ENCODE measurements at regions not wholly inside any gene's neighbourhood (a gene's known extent, or its start where the extent isn't known, plus 50 kb on each side); places are given as distances from the start of the nearest gene placed in this dataset.

- CTCF ChIA-PET = interaction anchor here (0.6 kb wide), 1 partner anchor 1246 kb away, joined by 4 read pairs; no protein-coding TSS in a partner anchor
- H3K4me3 ChIP-seq (ENCODE audit: low read depth in 2 of 2, low read length in 2 of 2) = no peak overlapping the region
These were observed 451.0 kb upstream of the MAN1A1 start for GRCh38 chr6:119800526-119800925.

DNA sequence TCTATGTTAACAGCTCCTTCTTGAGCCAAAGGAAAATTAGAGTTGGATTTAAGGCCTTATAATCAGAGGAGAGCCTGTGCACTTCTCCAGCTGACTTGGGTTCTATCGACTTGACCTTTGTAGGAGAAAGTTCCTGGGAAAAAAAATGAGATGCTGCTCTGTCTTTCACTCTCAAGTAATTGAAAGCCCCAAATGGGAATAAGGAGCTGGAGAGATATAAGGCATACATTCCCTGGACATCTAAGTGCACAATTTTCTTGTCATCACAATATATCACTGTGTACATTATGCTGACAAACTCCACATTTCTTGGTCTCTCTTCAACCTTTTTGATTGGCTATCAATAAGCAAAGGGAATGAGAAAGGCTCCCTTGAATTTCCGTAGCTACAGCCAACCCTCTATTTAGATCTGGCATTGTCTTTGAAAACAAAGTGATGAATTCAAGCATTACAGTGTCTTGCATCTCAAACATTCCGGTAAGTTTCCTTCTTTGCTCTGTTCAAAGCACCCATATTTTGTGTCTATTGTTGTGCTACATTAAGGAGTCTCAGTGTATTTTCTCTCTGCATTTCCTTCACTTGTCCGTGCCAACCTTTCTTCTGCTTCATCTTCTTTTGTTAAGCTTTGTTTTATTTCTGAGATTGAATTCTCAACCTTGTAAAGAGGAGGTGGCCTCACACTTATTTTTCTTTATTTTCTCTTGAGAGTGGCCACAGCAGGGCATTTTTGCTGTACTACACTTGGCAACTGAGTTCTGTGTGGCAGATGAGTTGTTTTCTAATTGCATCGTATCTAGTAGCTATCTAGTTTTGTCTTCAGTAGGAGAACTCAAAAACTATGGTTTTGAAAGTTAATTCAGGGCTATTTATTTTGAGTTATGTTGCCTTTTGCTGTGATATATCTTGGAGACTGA lies 450.3 kb upstream of the MAN1A1 start:
- no TSS peak for BruUV-seq (replicated peaks)
- ATAC-seq (no peak), DNase-seq (ENCODE audit: low read depth, low spot score) (no peak)
- H3K27me3 ChIP-seq (ENCODE audit: control insufficient read depth, insufficient read depth, low read length) = no peaks in the 10 kb centered on the region
- no peaks in the 10 kb centered on the region for H3K36me3 ChIP-seq (ENCODE audit: control insufficient read depth, insufficient read depth, low read length)
- H3K4me3 ChIP-seq (ENCODE audit: low read depth in 2 of 2, low read length in 2 of 2) = no peak overlapping the region
- no peaks in the 10 kb centered on the region for H3K9me3 ChIP-seq (ENCODE audit: control insufficient read depth, insufficient read depth, low read depth, low read length)
- no peak overlapping the region for H3K27ac ChIP-seq (ENCODE audit: low read length)
- intact Hi-C loops (cut with micrococcal nuclease; ENCODE audit: unreplicated experiment) = no loop called here
- in situ Hi-C loops (cut with HindIII; ENCODE audit: low pct_unique_long_range_greater_than_20kb, low sequenced_read_pairs) = no loop called here
- H3K4me1 ChIP-seq (ENCODE audit: control insufficient read depth, insufficient read depth, low read length) = no peaks in the 10 kb centered on the region
- TF ChIP-seq POLR2AphosphoS5 (IDR thresholded peaks at IDR 0.05; ENCODE audit: low read depth, low read length) = no peak
- TF ChIP-seq TCF7L2 (IDR thresholded peaks at IDR 0.05; ENCODE audit: low read depth, low read length) = no peak
- TF ChIP-seq CTCF (IDR thresholded peaks at IDR 0.05) = no peak
- TF ChIP-seq, protein P1, sequence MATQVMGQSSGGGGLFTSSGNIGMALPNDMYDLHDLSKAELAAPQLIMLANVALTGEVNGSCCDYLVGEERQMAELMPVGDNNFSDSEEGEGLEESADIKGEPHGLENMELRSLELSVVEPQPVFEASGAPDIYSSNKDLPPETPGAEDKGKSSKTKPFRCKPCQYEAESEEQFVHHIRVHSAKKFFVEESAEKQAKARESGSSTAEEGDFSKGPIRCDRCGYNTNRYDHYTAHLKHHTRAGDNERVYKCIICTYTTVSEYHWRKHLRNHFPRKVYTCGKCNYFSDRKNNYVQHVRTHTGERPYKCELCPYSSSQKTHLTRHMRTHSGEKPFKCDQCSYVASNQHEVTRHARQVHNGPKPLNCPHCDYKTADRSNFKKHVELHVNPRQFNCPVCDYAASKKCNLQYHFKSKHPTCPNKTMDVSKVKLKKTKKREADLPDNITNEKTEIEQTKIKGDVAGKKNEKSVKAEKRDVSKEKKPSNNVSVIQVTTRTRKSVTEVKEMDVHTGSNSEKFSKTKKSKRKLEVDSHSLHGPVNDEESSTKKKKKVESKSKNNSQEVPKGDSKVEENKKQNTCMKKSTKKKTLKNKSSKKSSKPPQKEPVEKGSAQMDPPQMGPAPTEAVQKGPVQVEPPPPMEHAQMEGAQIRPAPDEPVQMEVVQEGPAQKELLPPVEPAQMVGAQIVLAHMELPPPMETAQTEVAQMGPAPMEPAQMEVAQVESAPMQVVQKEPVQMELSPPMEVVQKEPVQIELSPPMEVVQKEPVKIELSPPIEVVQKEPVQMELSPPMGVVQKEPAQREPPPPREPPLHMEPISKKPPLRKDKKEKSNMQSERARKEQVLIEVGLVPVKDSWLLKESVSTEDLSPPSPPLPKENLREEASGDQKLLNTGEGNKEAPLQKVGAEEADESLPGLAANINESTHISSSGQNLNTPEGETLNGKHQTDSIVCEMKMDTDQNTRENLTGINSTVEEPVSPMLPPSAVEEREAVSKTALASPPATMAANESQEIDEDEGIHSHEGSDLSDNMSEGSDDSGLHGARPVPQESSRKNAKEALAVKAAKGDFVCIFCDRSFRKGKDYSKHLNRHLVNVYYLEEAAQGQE (IDR thresholded peaks at IDR 0.05; ENCODE audit: insufficient read depth in 1 of 2, low read depth in 2 of 2, low read length in 1 of 2) = no peak
- no peak for TF ChIP-seq SIN3A (IDR thresholded peaks at IDR 0.05; ENCODE audit: borderline replicate concordance, insufficient read depth, low read depth, low read length)
- CTCF ChIA-PET = interaction anchor here (0.6 kb wide), 1 partner anchor 1247 kb away, joined by 4 read pairs; no protein-coding TSS in a partner anchor
- POLR2A ChIA-PET = interaction anchor here (0.7 kb wide), 1 partner anchor 547 kb away, joined by 3 read pairs; no protein-coding TSS in a partner anchor

More at GRCh38 chr6:119800526-119800925, 451.0 kb upstream of the MAN1A1 start:
- DNase-seq (ENCODE audit: low read depth, low spot score) (no peak), ATAC-seq (no peak)
- Histone ChIP-seq H3K27me3 (ENCODE audit: control insufficient read depth, insufficient read depth, low read length) (no peaks in the 10 kb centered on the region), H3K9me3 (ENCODE audit: control insufficient read depth, insufficient read depth, low read depth, low read length) (no peaks in the 10 kb centered on the region), H3K4me1 (ENCODE audit: control insufficient read depth, insufficient read depth, low read length) (no peaks in the 10 kb centered on the region), H3K36me3 (ENCODE audit: control insufficient read depth, insufficient read depth, low read length) (no peaks in the 10 kb centered on the region), H3K27ac (ENCODE audit: low read length) (no peak overlapping the region)
- in situ Hi-C loops (cut with HindIII; ENCODE audit: low pct_unique_long_range_greater_than_20kb, low sequenced_read_pairs) (no loop called here), intact Hi-C loops (cut with micrococcal nuclease; ENCODE audit: unreplicated experiment) (no loop called here)
- BruUV-seq (replicated peaks) = no TSS peak
- POLR2A ChIA-PET = no interaction called here
- TF ChIP-seq TCF7L2 (IDR thresholded peaks at IDR 0.05; ENCODE audit: low read depth, low read length) (no peak), SIN3A (IDR thresholded peaks at IDR 0.05; ENCODE audit: borderline replicate concordance, insufficient read depth, low read depth, low read length) (no peak), CTCF (IDR thresholded peaks at IDR 0.05) (no peak), POLR2AphosphoS5 (IDR thresholded peaks at IDR 0.05; ENCODE audit: low read depth, low read length) (no peak)
- TF ChIP-seq, protein P1 (IDR thresholded peaks at IDR 0.05; ENCODE audit: insufficient read depth in 1 of 2, low read depth in 2 of 2, low read length in 1 of 2) = no peak
